Endothelial cell of umbilical vein (primary cell): ENCODE measurements at regions not wholly inside any gene's neighbourhood (a gene's known extent, or its start where the extent isn't known, plus 50 kb on each side); places are given as distances from the start of the nearest gene placed in this dataset.

Experiments used
- BruUV-seq: library from RNA; stranded (reverse); fragments of 400-500 nt; replicated peaks from 2 replicates; lab custom pipeline; 2021; lab: Mats Ljungman, UMichigan
- CTCF ChIA-PET: fragments of 300-600, 350-600 bp; sonication (Branson Sonifier 250); formaldehyde crosslinking; loops from one replicate; lab custom pipeline; 2021; ENCODE audit warnings: antibody characterized with exemption, inconsistent platforms; lab: Charles Lee
- POLR2A ChIA-PET: fragments of 300-600, 350-600 bp; sonication (Branson Sonifier 250); formaldehyde crosslinking; loops from one replicate; lab custom pipeline; 2021; ENCODE audit warnings: antibody characterized with exemption, inconsistent platforms; lab: Charles Lee
- DNase-seq: peaks from one replicate; pipeline ENCODE4 v3.0.0-alpha.2; 2011; ENCODE audit warnings: low read depth, low spot score
- FAIRE-seq: peaks from 2 replicates; lab custom pipeline; 2011; peaks lifted over from hg19 to GRCh38; lab: Jason Lieb, UNC
- H2AFZ ChIP-seq: 2 replicates; pipeline ENCODE4 v1.6.0; 2012; ENCODE audit warnings: low read depth, low read length, control low read depth, inconsistent platforms
- H3K27ac ChIP-seq: 2 replicates; pipeline ENCODE4 v1.5.1; 2011; ENCODE audit warnings: low read depth, mild to moderate bottlenecking, control low read depth, low read length, moderate library complexity; ENCODE audit not compliant: insufficient read depth
- H3K27me3 ChIP-seq, 2 experiments: 2 replicates each; pipeline versions ENCODE4 v1.6.0 to v1.6.1; 2011; ENCODE audit warnings: low read length in 2 of 2, mixed read lengths in 1 of 2; ENCODE audit not compliant: control insufficient read depth in 2 of 2, insufficient read depth in 2 of 2
- H3K36me3 ChIP-seq, 2 experiments: 2 replicates in 1 of 2; 3 replicates in 1 of 2; pipeline ENCODE4 v1.5.1; 2011; ENCODE audit warnings: low read length in 2 of 2, mild to moderate bottlenecking in 1 of 2, moderate library complexity in 1 of 2; ENCODE audit not compliant: control insufficient read depth in 2 of 2, insufficient read depth in 2 of 2; ENCODE audit errors: extremely low read depth in 1 of 2
- H3K4me1 ChIP-seq: 3 replicates; pipeline ENCODE4 v1.5.1; 2011; ENCODE audit warnings: mild to moderate bottlenecking, low read length; ENCODE audit not compliant: control insufficient read depth, insufficient read depth; ENCODE audit errors: extremely low read depth
- H3K4me2 ChIP-seq: 2 replicates; pipeline ENCODE4 v1.6.1; 2011; ENCODE audit warnings: low read length, control low read depth, mixed read lengths; ENCODE audit not compliant: insufficient read depth
- H3K4me3 ChIP-seq, 3 experiments: fragments of 200-600 bp in 1 of 3; sonication (generic), shearing (Covaris generic) in 1 of 3; replicated peaks in 1 of 3; 2 replicates each; pipeline ENCODE4 v1.5.1; 2011 to 2016; ENCODE audit warnings: control low read depth in 3 of 3, low read length in 3 of 3, mild to moderate bottlenecking in 2 of 3, inconsistent platforms in 1 of 3, low read depth in 1 of 3, moderate library complexity in 1 of 3; ENCODE audit not compliant: insufficient read depth in 1 of 3
- H3K79me2 ChIP-seq: 2 replicates; pipeline ENCODE4 v1.6.0; 2012; ENCODE audit warnings: low read length, inconsistent platforms; ENCODE audit not compliant: control insufficient read depth, insufficient read depth
- H3K9ac ChIP-seq: replicated peaks from 2 replicates; pipeline ENCODE3; 2011; ENCODE audit warnings: low read length, control low read depth; ENCODE audit not compliant: insufficient read depth; ENCODE audit errors: extremely low read depth
- H3K9me1 ChIP-seq: replicated peaks from 3 replicates; pipeline ENCODE4 v1.6.0; 2011; ENCODE audit warnings: mild to moderate bottlenecking, low read length; ENCODE audit not compliant: control insufficient read depth, insufficient read depth; ENCODE audit errors: extremely low read depth
- H3K9me3 ChIP-seq: replicated peaks from 2 replicates; pipeline ENCODE4 v1.5.1; 2012; ENCODE audit warnings: low read length, inconsistent platforms; ENCODE audit not compliant: control insufficient read depth, insufficient read depth
- H4K20me1 ChIP-seq: replicated peaks from 2 replicates; pipeline ENCODE3; 2011; ENCODE audit warnings: mild to moderate bottlenecking, low read length; ENCODE audit not compliant: control insufficient read depth, insufficient read depth; ENCODE audit errors: extremely low read depth
- CTCF ChIP-seq, 2 donors: IDR thresholded peaks; 1 replicate in 1 of 2; 2 replicates in 1 of 2; pipeline ENCODE4 v1.5.1; 2011; ENCODE audit warnings: low read length in 2 of 2, mild to moderate bottlenecking in 2 of 2, moderate library complexity in 2 of 2, control low read depth in 1 of 2, inconsistent platforms in 1 of 2, low read depth in 1 of 2; ENCODE audit not compliant: insufficient read depth in 1 of 2; ENCODE audit errors: extremely low read depth in 1 of 2
- EZH2 ChIP-seq: IDR thresholded peaks from 2 replicates; pipeline ENCODE4 v1.6.1; 2012; ENCODE audit warnings: borderline replicate concordance, low read depth, mild to moderate bottlenecking, moderate library complexity, low read length, inconsistent platforms; ENCODE audit not compliant: severe bottlenecking
- FOS ChIP-seq: IDR thresholded peaks from 2 replicates; pipeline ENCODE4 v1.6.1; 2011; ENCODE audit warnings: mild to moderate bottlenecking, low read length, moderate library complexity, borderline replicate concordance; ENCODE audit not compliant: insufficient read depth
- GATA2 ChIP-seq: IDR thresholded peaks from 2 replicates; pipeline ENCODE4 v1.7.0; 2011; ENCODE audit warnings: low read depth, mild to moderate bottlenecking, moderate library complexity, mixed read lengths, low read length; ENCODE audit not compliant: insufficient read length, insufficient read depth
- JUN ChIP-seq: IDR thresholded peaks from 2 replicates; pipeline ENCODE4 v1.6.1; 2011; ENCODE audit warnings: borderline replicate concordance, low read depth; ENCODE audit not compliant: insufficient read length, insufficient read depth
- MAX ChIP-seq: IDR thresholded peaks from 2 replicates; pipeline ENCODE4 v1.6.1; 2011; ENCODE audit not compliant: insufficient read depth, insufficient read length
- MYC ChIP-seq: IDR thresholded peaks from one replicate; pipeline ENCODE4 v1.6.1; 2011; ENCODE audit warnings: mild to moderate bottlenecking, low read depth, low read length
- POLR2A ChIP-seq: IDR thresholded peaks from 2 replicates; pipeline ENCODE4 v1.6.1; 2012; ENCODE audit warnings: low read depth, mild to moderate bottlenecking, control low read depth, low read length
- POLR2AphosphoS5 ChIP-seq: IDR thresholded peaks from 2 replicates; pipeline ENCODE4 v1.6.1; 2012; ENCODE audit warnings: low read depth, mild to moderate bottlenecking, control low read depth, low read length, moderate library complexity; ENCODE audit not compliant: insufficient read depth
- dilution Hi-C: fragments of 300-500 bp; cut with MboI; formaldehyde crosslinking; loops from one replicate; pipeline ENCODE4 v1.15.0; 2019; ENCODE audit warnings: low sequenced_read_pairs; ENCODE audit not compliant: extremely low pct_ligation_motif_present
- intact Hi-C: fragments of 100-400 bp; cut with micrococcal nuclease; formaldehyde crosslinking; loops from one replicate; pipeline ENCODE4 v1.10.0; 2022

- ChIA-PET CTCF (no interaction called here), POLR2A (no interaction called here)
- no TSS peak for BruUV-seq
- no peak overlapping the region for H3K27ac ChIP-seq
- H3K4me3 ChIP-seq: no peak overlapping the region
- no peak overlapping the region for H2AFZ ChIP-seq
- DNase-seq (no peak), FAIRE-seq (no peak)
- dilution Hi-C loops: no loop called here
- no peaks in the 10 kb centered on the region for H3K27me3 ChIP-seq
- H3K9me3 ChIP-seq: peaks cover 7% of the 10 kb centered on the region
- H3K79me2 ChIP-seq: no peaks in the 10 kb centered on the region
- TF ChIP-seq JUN (no peak), GATA2 (no peak), POLR2A (no peak), POLR2AphosphoS5 (no peak), MAX (no peak), EZH2 (no peak), FOS (no peak), MYC (no peak), CTCF (IDR thresholded peaks at IDR 0.05; ENCODE audit: extremely low read depth in 1 of 2, insufficient read depth in 1 of 2, low read depth in 1 of 2, low read length in 2 of 2) (no peak)
- no peaks in the 10 kb centered on the region for H3K36me3 ChIP-seq
- no peaks in the 10 kb centered on the region for H3K9me1 ChIP-seq
- H3K4me1 ChIP-seq: no peaks in the 10 kb centered on the region
- intact Hi-C loops: no loop called here
- no peaks in the 10 kb centered on the region for H4K20me1 ChIP-seq
- H3K9ac ChIP-seq: no peak overlapping the region
- no peak overlapping the region for H3K4me2 ChIP-seq
Observed at GRCh38 chr22:48442663-48443062, 1385.0 kb downstream of the BRD1 start.
